Muscle of leg (tissue), 3 donors: ENCODE measurements at regions not wholly inside any gene's neighbourhood (a gene's known extent, or its start where the extent isn't known, plus 50 kb on each side); places are given as distances from the start of the nearest gene placed in this dataset.

Source experiments
- DNase-seq: peaks from one replicate; pipeline ENCODE4 v3.0.0; 2013
- H3K27ac ChIP-seq: one replicate; pipeline ENCODE4 v1.5.1; 2013; ENCODE audit warnings: mild to moderate bottlenecking, low read length, control low read depth
- H3K27me3 ChIP-seq: one replicate; pipeline ENCODE4 v1.6.1; 2013; ENCODE audit warnings: low read length; ENCODE audit not compliant: control insufficient read depth, insufficient read depth
- H3K36me3 ChIP-seq: one replicate; pipeline ENCODE4 v1.6.1; 2013; ENCODE audit warnings: low read length; ENCODE audit not compliant: control insufficient read depth, insufficient read depth
- H3K4me1 ChIP-seq: one replicate; pipeline ENCODE4 v1.6.1; 2013; ENCODE audit warnings: low read length; ENCODE audit not compliant: control insufficient read depth, insufficient read depth
- H3K4me3 ChIP-seq: one replicate; pipeline ENCODE4 v1.5.1; 2013; ENCODE audit warnings: low read length, control low read depth
- H3K9me3 ChIP-seq: replicated peaks from 2 replicates; pipeline ENCODE4 v1.6.1; 2013; ENCODE audit warnings: low read depth, low read length; ENCODE audit not compliant: control insufficient read depth
- WGBS: methylation state at CpG from one replicate; pipeline ENCODE4 v1.1.5; 2013; ENCODE audit warnings: missing lambda C conversion rate; ENCODE audit not compliant: insufficient coverage; 5-methylcytosine and 5-hydroxymethylcytosine counted together

- Histone ChIP-seq H3K27ac (no peak overlapping the region), H3K36me3 (no peaks in the 10 kb centered on the region), H3K4me1 (peaks cover 14% of the 10 kb centered on the region), H3K4me3 (no peak overlapping the region), H3K27me3 (peaks cover 71% of the 10 kb centered on the region), H3K9me3 (no peaks in the 10 kb centered on the region)
- DNase-seq: no peak
- WGBS: 5% methylated on average over 12 of the region's 21 CpGs
Observed at GRCh38 chr15:96415513-96416217, 85.2 kb downstream of the NR2F2 start.

- WGBS: under 1% methylated on average over 39 of the region's 58 CpGs
- peaks cover 69% of the 10 kb centered on the region for H3K27me3 ChIP-seq
Observed at GRCh38 chr15:96416218-96416933, 85.9 kb downstream of the NR2F2 start.

GRCh38 chr15:96416934-96417759, 86.6 kb downstream of the NR2F2 start:
- peaks cover 66% of the 10 kb centered on the region for H3K27me3 ChIP-seq
- H3K4me3 ChIP-seq: peak overlapping the region; percentile 9
- H3K9me3 ChIP-seq: no peaks in the 10 kb centered on the region
- under 1% methylated on average over 50 of the region's 51 CpGs for WGBS
- no peaks in the 10 kb centered on the region for H3K36me3 ChIP-seq
- no peak for DNase-seq
- no peak overlapping the region for H3K27ac ChIP-seq
- H3K4me1 ChIP-seq: peaks cover 14% of the 10 kb centered on the region

More at GRCh38 chr15:96416218-96416933, 85.9 kb downstream of the NR2F2 start:
- H3K36me3 ChIP-seq: no peaks in the 10 kb centered on the region
- H3K4me3 ChIP-seq: peak overlapping the region; percentile 9
- DNase-seq: no peak
- H3K4me1 ChIP-seq: peaks cover 14% of the 10 kb centered on the region
- no peak overlapping the region for H3K27ac ChIP-seq
- H3K9me3 ChIP-seq: no peaks in the 10 kb centered on the region

GRCh38 chr15:96417760-96418130, 87.2 kb downstream of the NR2F2 start:
- WGBS: 8% methylated on average over 8 of the region's 14 CpGs

GRCh38 chr15:96418146-96418545, 87.6 kb downstream of the NR2F2 start:
- WGBS: 14% methylated on average over 1 of the region's 2 CpGs
- Histone ChIP-seq H3K4me1 (peaks cover 14% of the 10 kb centered on the region), H3K27ac (no peak overlapping the region), H3K27me3 (peaks cover 63% of the 10 kb centered on the region), H3K36me3 (no peaks in the 10 kb centered on the region), H3K9me3 (no peaks in the 10 kb centered on the region), H3K4me3 (no peak overlapping the region)
- DNase-seq: no peak

More at GRCh38 chr15:96417760-96418130, 87.2 kb downstream of the NR2F2 start:
- Histone ChIP-seq H3K36me3 (no peaks in the 10 kb centered on the region), H3K27me3 (peaks cover 63% of the 10 kb centered on the region), H3K4me1 (peaks cover 14% of the 10 kb centered on the region), H3K9me3 (no peaks in the 10 kb centered on the region), H3K4me3 (no peak overlapping the region), H3K27ac (no peak overlapping the region)
- DNase-seq: no peak

- H3K4me1 ChIP-seq: peaks cover 11% of the 10 kb centered on the region
- DNase-seq: no peak
- peaks cover 41% of the 10 kb centered on the region for H3K27me3 ChIP-seq
- no peaks in the 10 kb centered on the region for H3K9me3 ChIP-seq
- H3K36me3 ChIP-seq: no peaks in the 10 kb centered on the region
- H3K27ac ChIP-seq: no peak overlapping the region
- 31% methylated on average over 4 of the region's 8 CpGs for WGBS
- no peak overlapping the region for H3K4me3 ChIP-seq
Observed at GRCh38 chr15:96421178-96421601, 90.7 kb downstream of the NR2F2 start.

GRCh38 chr15:96422125-96422524, 91.6 kb downstream of the NR2F2 start:
- Histone ChIP-seq H3K27me3 (peaks cover 31% of the 10 kb centered on the region), H3K27ac (no peak overlapping the region), H3K9me3 (no peaks in the 10 kb centered on the region), H3K36me3 (no peaks in the 10 kb centered on the region), H3K4me1 (peaks cover 2% of the 10 kb centered on the region), H3K4me3 (no peak overlapping the region)
- no peak for DNase-seq
- WGBS: 76% methylated on average over 2 of the region's 7 CpGs

GRCh38 chr15:96424674-96425073, 94.2 kb downstream of the NR2F2 start:
- no peak overlapping the region for H3K4me3 ChIP-seq
- peaks cover 18% of the 10 kb centered on the region for H3K27me3 ChIP-seq
- H3K36me3 ChIP-seq: no peaks in the 10 kb centered on the region
- H3K4me1 ChIP-seq: no peaks in the 10 kb centered on the region
- no peaks in the 10 kb centered on the region for H3K9me3 ChIP-seq
- H3K27ac ChIP-seq: no peak overlapping the region
- no peak for DNase-seq
- WGBS: no CpG with 5 or more reads among the region's 4 CpGs

- H3K4me1 ChIP-seq: no peaks in the 10 kb centered on the region
- H3K4me3 ChIP-seq: no peak overlapping the region
- H3K9me3 ChIP-seq: no peaks in the 10 kb centered on the region
- no peaks in the 10 kb centered on the region for H3K36me3 ChIP-seq
- H3K27ac ChIP-seq: no peak overlapping the region
- no peak for DNase-seq
- H3K27me3 ChIP-seq: peaks cover 4% of the 10 kb centered on the region
Observed at GRCh38 chr15:96428742-96429141, 98.2 kb downstream of the NR2F2 start.

- WGBS: 91% methylated on average over 3 of the region's 5 CpGs
Observed at GRCh38 chr15:96431786-96432185, 101.3 kb downstream of the NR2F2 start.

More at GRCh38 chr15:96431786-96432185, 101.3 kb downstream of the NR2F2 start:
- Histone ChIP-seq H3K9me3 (no peaks in the 10 kb centered on the region), H3K27me3 (no peaks in the 10 kb centered on the region), H3K36me3 (no peaks in the 10 kb centered on the region), H3K27ac (no peak overlapping the region), H3K4me1 (no peaks in the 10 kb centered on the region), H3K4me3 (no peak overlapping the region)
- DNase-seq: no peak
